D341Med (cell line): ENCODE measurements at regions not wholly inside any gene's neighbourhood (a gene's known extent, or its start where the extent isn't known, plus 50 kb on each side); places are given as distances from the start of the nearest gene placed in this dataset.

ENCODE experiments used
- DNase-seq: peaks from one replicate; pipeline ENCODE4 v3.0.0; 2012; ENCODE audit warnings: low spot score

DNA sequence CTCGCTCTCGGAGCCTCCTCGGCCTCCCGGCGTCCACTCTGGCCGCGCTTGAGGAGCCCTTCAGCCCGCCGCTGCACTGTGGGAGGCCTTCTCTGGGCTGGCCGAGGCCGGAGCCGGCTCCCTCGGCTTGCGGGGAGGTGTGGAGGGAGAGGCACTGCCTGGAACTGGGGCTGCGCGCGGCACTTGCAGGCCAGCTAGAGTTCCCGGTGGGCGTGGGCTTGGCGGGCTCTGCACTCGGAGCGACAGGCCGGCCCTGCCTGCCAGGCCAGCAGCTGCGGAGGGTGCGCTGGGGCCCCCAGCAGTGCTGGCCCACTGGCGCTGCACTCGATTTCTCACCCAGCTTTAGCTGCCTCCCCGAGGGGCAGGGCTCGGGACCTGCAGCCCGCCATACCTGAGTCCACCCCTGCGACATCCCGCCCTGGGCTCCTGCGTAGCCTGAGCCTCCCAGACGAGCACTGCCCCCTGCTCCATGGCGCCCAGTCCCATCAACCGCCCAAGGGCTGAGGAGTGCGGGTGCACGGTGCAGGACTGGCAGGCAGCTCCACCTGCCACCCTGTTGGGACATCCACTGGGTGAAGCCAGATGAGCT lies 765.0 kb downstream of the IGSF11 start:
- DNase-seq = no peak

GRCh38 chr3:118272991-118273390 lies 761.7 kb downstream of the IGSF11 start:
- no peak for DNase-seq

DNA sequence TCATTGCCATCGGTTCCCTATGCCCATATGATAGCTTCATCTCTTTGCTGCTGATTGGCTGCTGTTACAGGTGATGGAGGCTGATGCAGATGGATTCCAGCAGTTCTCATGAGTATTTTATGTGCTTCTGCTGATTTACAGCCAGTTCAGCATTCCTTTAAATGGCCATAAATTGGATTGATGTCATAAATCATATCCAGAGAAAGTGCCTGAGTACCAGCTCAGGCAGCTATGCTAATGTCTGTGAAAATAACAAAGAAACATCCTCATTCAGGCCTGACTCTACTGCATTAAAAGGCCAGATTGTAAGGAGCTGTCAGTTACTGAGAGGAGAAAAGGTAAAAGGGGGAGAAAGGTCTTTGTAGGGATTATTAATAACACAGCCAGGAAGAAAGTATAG lies 756.8 kb downstream of the IGSF11 start:
- DNase-seq = no peak

DNA sequence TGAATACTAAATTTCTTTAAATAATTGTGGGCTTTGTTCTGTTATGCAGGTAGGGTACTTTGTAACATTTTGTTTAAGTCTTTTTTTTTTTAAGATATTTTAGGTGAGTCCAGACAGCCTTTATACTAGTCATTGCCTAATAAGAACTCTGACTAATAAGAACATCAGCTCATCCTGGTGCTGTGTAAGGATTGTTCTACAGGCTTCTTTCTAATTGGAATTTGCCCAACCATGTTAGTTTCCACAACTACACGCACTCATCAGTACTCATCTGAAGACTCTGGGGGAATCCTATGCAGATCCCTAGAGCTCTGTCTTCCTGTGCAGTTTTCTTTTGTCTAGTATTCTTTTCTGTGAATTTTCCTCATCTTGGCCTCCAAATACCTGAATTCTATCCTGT lies 741.8 kb downstream of the IGSF11 start:
- DNase-seq = no peak

DNA sequence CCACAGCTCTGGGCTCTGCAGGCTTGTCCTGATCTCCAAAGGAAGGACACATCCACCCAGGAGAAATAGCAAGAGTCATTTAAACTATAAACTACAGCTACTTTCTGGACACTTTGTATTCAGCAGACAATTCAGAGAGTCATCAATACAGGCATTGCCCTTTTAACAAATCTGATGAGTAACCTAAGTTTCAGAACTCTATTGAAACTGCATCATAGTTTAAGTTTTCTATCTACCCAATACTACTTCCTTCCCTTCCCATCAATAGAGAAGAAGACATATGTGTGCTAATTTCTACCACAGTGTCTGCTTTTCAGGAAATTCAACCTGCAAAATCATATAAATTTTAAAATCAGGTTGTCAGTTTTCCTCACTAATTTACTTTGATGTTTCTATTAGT lies 736.5 kb downstream of the IGSF11 start:
- no peak for DNase-seq

DNA sequence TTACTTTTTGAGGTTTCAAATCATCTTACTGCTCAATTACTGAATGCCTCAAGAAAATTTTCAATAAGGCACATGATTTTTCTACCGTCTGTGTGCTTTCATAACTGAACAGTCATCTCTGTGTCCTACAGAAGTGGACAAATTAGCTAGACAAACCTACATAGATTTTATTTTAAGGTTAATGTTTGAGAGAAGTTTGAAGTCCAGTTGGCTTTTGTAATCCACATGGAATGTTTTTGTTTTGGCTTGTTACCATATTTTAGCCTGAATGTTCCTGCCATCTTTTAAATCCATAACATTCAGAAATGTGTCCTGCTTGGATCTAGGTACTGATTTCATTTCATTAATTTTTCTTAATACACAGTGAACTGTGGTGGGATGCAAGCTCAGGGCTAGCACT lies 730.1 kb downstream of the IGSF11 start:
- no peak for DNase-seq

DNA sequence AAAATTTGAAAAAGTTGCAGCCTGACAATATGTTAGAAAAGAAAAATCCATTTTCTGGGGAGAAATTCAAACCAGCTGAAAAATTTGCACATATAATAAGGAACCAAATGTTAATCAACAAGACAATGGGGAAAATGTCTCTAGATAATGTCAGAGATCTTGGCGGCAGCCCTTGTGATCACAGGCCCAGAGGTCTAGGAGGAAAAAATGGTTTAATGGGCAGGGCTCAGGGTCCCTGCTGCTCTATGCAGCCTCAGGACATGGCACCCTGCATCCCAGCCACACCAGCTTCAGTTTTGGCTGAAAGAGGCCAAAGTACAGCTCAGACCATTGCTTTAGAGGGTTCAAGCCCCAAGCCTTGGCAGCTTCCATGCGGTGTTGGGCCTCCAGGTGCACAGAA lies 701.9 kb downstream of the IGSF11 start:
- no peak for DNase-seq

DNA sequence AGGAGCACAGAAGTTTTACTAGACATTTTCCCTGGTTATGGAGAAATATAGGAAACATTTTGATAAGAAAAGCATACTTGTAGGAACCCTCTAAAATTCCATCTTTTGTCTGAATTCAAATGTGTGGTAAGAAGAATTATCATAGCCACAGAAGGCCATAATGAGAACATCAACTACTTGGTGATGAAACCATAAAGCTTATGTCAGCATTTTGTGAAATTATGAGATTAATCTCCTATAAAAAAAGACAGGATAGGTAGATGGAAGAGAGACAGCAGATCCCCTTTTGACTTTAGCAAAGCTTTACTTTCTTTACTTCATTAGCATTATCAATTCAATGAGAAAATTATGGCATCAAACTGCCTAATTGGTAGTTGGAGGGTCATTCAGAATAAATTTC lies 697.0 kb downstream of the IGSF11 start:
- no peak for DNase-seq

- no peak for DNase-seq
Measured at GRCh38 chr3:118347396-118348168, 687.1 kb downstream of the IGSF11 start.

GRCh38 chr3:118348169-118348557 lies 686.5 kb downstream of the IGSF11 start:
- DNase-seq = no peak

DNA sequence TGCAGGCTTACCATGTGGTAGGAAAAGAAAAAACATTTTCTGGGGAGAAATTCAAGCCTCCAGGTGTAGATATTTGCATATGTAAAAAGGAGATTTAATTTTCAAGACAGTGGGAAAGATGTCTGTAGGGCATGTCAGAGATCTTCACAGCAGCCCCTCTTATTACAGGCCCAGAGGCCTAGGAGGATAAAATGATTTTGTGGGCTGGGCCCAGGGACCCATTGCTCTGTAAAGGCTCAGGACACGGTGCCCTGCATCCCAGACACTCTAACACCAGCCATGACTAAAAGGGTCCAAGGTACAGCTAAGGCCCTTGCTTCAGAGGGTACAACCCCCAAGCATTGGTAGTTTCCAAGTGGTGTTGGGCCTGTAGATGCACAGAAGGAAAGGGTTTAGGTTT lies 680.1 kb downstream of the IGSF11 start:
- no peak for DNase-seq

- DNase-seq = no peak
Measured at GRCh38 chr3:118369892-118370491, 664.7 kb downstream of the IGSF11 start.

DNA sequence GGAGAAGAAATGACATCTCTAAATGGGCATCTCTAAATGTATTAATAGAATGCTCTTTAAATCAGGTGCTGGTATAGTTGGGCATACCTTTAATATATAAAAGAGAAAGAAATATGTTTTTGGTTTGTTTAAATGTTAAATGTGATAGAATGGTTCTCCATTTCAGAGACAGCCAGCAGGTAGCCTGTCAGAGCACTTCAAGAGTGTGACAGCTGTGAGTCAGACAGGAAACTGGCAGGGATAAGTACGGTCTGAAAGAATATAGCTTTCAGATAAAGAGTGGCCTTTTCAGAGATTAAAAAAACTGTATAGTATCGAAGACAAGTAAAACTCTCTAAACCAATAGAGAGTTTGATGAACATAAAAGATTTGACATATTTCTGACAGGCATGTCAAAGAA lies 654.1 kb downstream of the IGSF11 start:
- no peak for DNase-seq

- no peak for DNase-seq
Measured at GRCh38 chr3:118396491-118396890, 638.2 kb downstream of the IGSF11 start.

GRCh38 chr3:118400086-118400485 lies 634.6 kb downstream of the IGSF11 start:
- no peak for DNase-seq

GRCh38 chr3:118400886-118401285 lies 633.8 kb downstream of the IGSF11 start:
- DNase-seq = no peak

DNA sequence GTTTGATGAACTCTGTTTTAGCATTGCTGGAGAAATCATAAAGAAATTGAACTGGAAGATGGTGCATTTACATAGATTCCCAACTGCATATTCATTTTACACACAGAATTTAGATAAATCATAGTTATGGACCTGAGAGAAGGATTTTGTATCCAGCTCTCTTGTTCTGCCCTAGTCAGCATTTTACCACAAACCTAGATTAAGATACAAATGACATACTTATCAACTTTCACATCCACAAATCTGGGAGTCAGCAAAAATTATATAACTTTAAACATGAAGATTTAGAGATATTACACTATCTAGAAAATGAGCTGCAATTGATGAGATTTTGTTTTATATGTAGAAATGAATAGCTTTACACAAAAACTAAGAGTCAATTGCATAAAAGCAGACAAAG lies 632.8 kb downstream of the IGSF11 start:
- no peak for DNase-seq

GRCh38 chr3:118402971-118403370 lies 631.7 kb downstream of the IGSF11 start:
- DNase-seq = no peak

DNA sequence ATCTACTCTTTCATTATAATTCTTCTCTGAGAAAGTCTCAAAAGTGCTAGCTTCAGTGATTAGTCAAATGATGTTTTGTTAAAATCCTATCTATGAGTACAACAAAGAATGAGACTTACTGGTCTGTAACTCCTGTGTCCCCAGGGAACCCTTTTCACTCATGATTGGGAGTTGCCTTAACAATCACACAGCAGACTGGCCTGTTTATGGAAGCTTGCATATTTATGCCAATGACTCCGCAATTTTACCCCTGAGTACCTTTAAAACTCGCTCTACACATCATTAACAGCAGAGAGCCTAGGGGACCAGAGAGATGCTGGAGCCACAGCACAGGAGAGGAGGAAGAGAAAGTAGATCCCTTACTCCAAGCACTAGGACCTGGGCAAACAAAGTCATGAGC lies 628.1 kb downstream of the IGSF11 start:
- no peak for DNase-seq

- DNase-seq = no peak
Measured at GRCh38 chr3:118408431-118408830, 626.2 kb downstream of the IGSF11 start.

DNA sequence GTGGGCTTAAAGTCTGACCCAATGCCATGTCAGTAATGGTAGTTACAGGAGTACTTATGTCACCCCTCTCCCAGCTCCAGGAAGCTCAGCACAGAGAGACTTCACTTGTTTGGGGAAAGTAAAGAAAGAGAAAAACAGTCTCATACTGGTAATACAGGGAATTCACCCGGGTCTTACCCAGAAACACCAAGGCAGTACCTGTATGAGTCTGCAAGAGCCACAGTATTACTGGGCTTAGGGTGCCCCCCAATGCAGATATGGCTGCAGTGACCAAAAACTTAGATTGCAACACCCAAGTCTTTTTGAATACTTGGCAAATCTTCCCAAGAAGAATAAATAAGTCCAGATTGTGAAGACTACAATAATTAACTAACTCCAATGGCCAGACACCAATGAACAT lies 622.1 kb downstream of the IGSF11 start:
- DNase-seq = no peak

DNA sequence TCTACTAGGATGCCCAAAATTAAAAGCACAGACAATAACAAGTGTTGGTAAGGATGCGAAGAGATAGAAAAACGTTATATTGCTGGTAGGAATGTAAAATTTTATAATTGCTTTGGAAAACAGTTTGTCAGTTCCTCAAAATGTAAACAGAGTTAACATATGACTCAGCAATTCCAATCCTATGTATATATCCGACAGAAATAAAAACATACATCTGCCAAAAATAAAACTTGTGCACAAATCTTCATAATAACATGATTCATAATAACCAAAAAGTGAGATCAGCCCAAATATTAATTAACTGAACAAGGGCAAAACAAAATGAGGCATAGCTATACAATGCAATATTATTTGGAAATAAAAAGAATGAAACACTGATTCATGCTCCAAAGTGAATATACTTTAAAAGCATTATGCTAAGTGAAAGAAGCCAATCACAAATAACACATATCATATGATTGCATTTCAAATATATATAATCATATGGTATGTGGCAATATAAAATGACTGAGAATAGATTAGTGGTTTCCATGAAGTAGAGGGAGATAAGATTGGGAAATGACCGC lies 609.3 kb downstream of the IGSF11 start:
- DNase-seq = no peak

- no peak for DNase-seq
Measured at GRCh38 chr3:118433825-118434224, 600.8 kb downstream of the IGSF11 start.
